Endothelial cell of umbilical vein (primary cell): ENCODE measurements at regions not wholly inside any gene's neighbourhood (a gene's known extent, or its start where the extent isn't known, plus 50 kb on each side); places are given as distances from the start of the nearest gene placed in this dataset.

ENCODE experiments used
- BruUV-seq: library from RNA; stranded (reverse); fragments of 400-500 nt; replicated peaks from 2 replicates; lab custom pipeline; 2021; lab: Mats Ljungman, UMichigan
- CTCF ChIA-PET: fragments of 300-600, 350-600 bp; sonication (Branson Sonifier 250); formaldehyde crosslinking; loops from one replicate; lab custom pipeline; 2021; ENCODE audit warnings: antibody characterized with exemption, inconsistent platforms; lab: Charles Lee
- POLR2A ChIA-PET: fragments of 300-600, 350-600 bp; sonication (Branson Sonifier 250); formaldehyde crosslinking; loops from one replicate; lab custom pipeline; 2021; ENCODE audit warnings: antibody characterized with exemption, inconsistent platforms; lab: Charles Lee
- DNase-seq: peaks from one replicate; pipeline ENCODE4 v3.0.0-alpha.2; 2011; ENCODE audit warnings: low read depth, low spot score
- FAIRE-seq: peaks from 2 replicates; lab custom pipeline; 2011; peaks lifted over from hg19 to GRCh38; lab: Jason Lieb, UNC
- H2AFZ ChIP-seq: 2 replicates; pipeline ENCODE4 v1.6.0; 2012; ENCODE audit warnings: low read depth, low read length, control low read depth, inconsistent platforms
- H3K27ac ChIP-seq: 2 replicates; pipeline ENCODE4 v1.5.1; 2011; ENCODE audit warnings: low read depth, mild to moderate bottlenecking, control low read depth, low read length, moderate library complexity; ENCODE audit not compliant: insufficient read depth
- H3K27me3 ChIP-seq, 2 experiments: 2 replicates each; pipeline versions ENCODE4 v1.6.0 to v1.6.1; 2011; ENCODE audit warnings: low read length in 2 of 2, mixed read lengths in 1 of 2; ENCODE audit not compliant: control insufficient read depth in 2 of 2, insufficient read depth in 2 of 2
- H3K36me3 ChIP-seq, 2 experiments: 2 replicates in 1 of 2; 3 replicates in 1 of 2; pipeline ENCODE4 v1.5.1; 2011; ENCODE audit warnings: low read length in 2 of 2, mild to moderate bottlenecking in 1 of 2, moderate library complexity in 1 of 2; ENCODE audit not compliant: control insufficient read depth in 2 of 2, insufficient read depth in 2 of 2; ENCODE audit errors: extremely low read depth in 1 of 2
- H3K4me1 ChIP-seq: 3 replicates; pipeline ENCODE4 v1.5.1; 2011; ENCODE audit warnings: mild to moderate bottlenecking, low read length; ENCODE audit not compliant: control insufficient read depth, insufficient read depth; ENCODE audit errors: extremely low read depth
- H3K4me2 ChIP-seq: 2 replicates; pipeline ENCODE4 v1.6.1; 2011; ENCODE audit warnings: low read length, control low read depth, mixed read lengths; ENCODE audit not compliant: insufficient read depth
- H3K4me3 ChIP-seq, 3 experiments: fragments of 200-600 bp in 1 of 3; sonication (generic), shearing (Covaris generic) in 1 of 3; replicated peaks in 1 of 3; 2 replicates each; pipeline ENCODE4 v1.5.1; 2011 to 2016; ENCODE audit warnings: control low read depth in 3 of 3, low read length in 3 of 3, mild to moderate bottlenecking in 2 of 3, inconsistent platforms in 1 of 3, low read depth in 1 of 3, moderate library complexity in 1 of 3; ENCODE audit not compliant: insufficient read depth in 1 of 3
- H3K79me2 ChIP-seq: 2 replicates; pipeline ENCODE4 v1.6.0; 2012; ENCODE audit warnings: low read length, inconsistent platforms; ENCODE audit not compliant: control insufficient read depth, insufficient read depth
- H3K9ac ChIP-seq: replicated peaks from 2 replicates; pipeline ENCODE3; 2011; ENCODE audit warnings: low read length, control low read depth; ENCODE audit not compliant: insufficient read depth; ENCODE audit errors: extremely low read depth
- H3K9me1 ChIP-seq: replicated peaks from 3 replicates; pipeline ENCODE4 v1.6.0; 2011; ENCODE audit warnings: mild to moderate bottlenecking, low read length; ENCODE audit not compliant: control insufficient read depth, insufficient read depth; ENCODE audit errors: extremely low read depth
- H3K9me3 ChIP-seq: replicated peaks from 2 replicates; pipeline ENCODE4 v1.5.1; 2012; ENCODE audit warnings: low read length, inconsistent platforms; ENCODE audit not compliant: control insufficient read depth, insufficient read depth
- H4K20me1 ChIP-seq: replicated peaks from 2 replicates; pipeline ENCODE3; 2011; ENCODE audit warnings: mild to moderate bottlenecking, low read length; ENCODE audit not compliant: control insufficient read depth, insufficient read depth; ENCODE audit errors: extremely low read depth
- EZH2 ChIP-seq: IDR thresholded peaks from 2 replicates; pipeline ENCODE4 v1.6.1; 2012; ENCODE audit warnings: borderline replicate concordance, low read depth, mild to moderate bottlenecking, moderate library complexity, low read length, inconsistent platforms; ENCODE audit not compliant: severe bottlenecking
- FOS ChIP-seq: IDR thresholded peaks from 2 replicates; pipeline ENCODE4 v1.6.1; 2011; ENCODE audit warnings: mild to moderate bottlenecking, low read length, moderate library complexity, borderline replicate concordance; ENCODE audit not compliant: insufficient read depth
- GATA2 ChIP-seq: IDR thresholded peaks from 2 replicates; pipeline ENCODE4 v1.7.0; 2011; ENCODE audit warnings: low read depth, mild to moderate bottlenecking, moderate library complexity, mixed read lengths, low read length; ENCODE audit not compliant: insufficient read length, insufficient read depth
- JUN ChIP-seq: IDR thresholded peaks from 2 replicates; pipeline ENCODE4 v1.6.1; 2011; ENCODE audit warnings: borderline replicate concordance, low read depth; ENCODE audit not compliant: insufficient read length, insufficient read depth
- MAX ChIP-seq: IDR thresholded peaks from 2 replicates; pipeline ENCODE4 v1.6.1; 2011; ENCODE audit not compliant: insufficient read depth, insufficient read length
- MYC ChIP-seq: IDR thresholded peaks from one replicate; pipeline ENCODE4 v1.6.1; 2011; ENCODE audit warnings: mild to moderate bottlenecking, low read depth, low read length
- POLR2A ChIP-seq: IDR thresholded peaks from 2 replicates; pipeline ENCODE4 v1.6.1; 2012; ENCODE audit warnings: low read depth, mild to moderate bottlenecking, control low read depth, low read length
- POLR2AphosphoS5 ChIP-seq: IDR thresholded peaks from 2 replicates; pipeline ENCODE4 v1.6.1; 2012; ENCODE audit warnings: low read depth, mild to moderate bottlenecking, control low read depth, low read length, moderate library complexity; ENCODE audit not compliant: insufficient read depth
- dilution Hi-C: fragments of 300-500 bp; cut with MboI; formaldehyde crosslinking; loops from one replicate; pipeline ENCODE4 v1.15.0; 2019; ENCODE audit warnings: low sequenced_read_pairs; ENCODE audit not compliant: extremely low pct_ligation_motif_present
- intact Hi-C: fragments of 100-400 bp; cut with micrococcal nuclease; formaldehyde crosslinking; loops from one replicate; pipeline ENCODE4 v1.10.0; 2022
- TF ChIP-seq, protein P1 (sequence below), 2 donors: IDR thresholded peaks; 1 replicate in 1 of 2; 2 replicates in 1 of 2; pipeline ENCODE4 v1.5.1; 2011; ENCODE audit warnings: low read length in 2 of 2, mild to moderate bottlenecking in 2 of 2, moderate library complexity in 2 of 2, control low read depth in 1 of 2, inconsistent platforms in 1 of 2, low read depth in 1 of 2; ENCODE audit not compliant: insufficient read depth in 1 of 2; ENCODE audit errors: extremely low read depth in 1 of 2

DNA sequence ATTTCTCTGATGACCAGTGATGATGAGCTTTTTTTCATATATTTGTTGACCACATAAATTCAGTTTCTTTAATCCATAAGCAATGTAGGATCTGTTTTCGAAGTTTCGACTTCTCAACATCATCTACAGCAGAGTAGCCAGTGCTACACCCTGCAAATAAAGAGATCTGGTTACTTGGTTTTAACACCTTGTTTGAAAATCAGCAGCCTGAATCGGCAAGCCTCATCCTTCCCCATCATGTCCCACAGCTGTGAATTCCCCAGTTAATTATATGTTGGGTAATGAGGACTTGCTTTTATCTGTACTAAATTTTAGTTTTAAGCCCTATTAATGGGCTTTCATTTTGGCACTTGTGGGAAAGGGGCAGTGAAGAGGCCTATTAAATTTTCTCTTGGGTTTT lies 80.6 kb downstream of the BMP2 start:
- Histone ChIP-seq H3K79me2 (no peaks in the 10 kb centered on the region), H3K27me3 (peaks cover 0 to 2% of the 10 kb centered on the region in 2 experiments), H3K4me3 (no peak overlapping the region), H2AFZ (no peak overlapping the region), H4K20me1 (no peaks in the 10 kb centered on the region), H3K4me2 (no peak overlapping the region), H3K4me1 (no peaks in the 10 kb centered on the region), H3K9me1 (no peaks in the 10 kb centered on the region), H3K27ac (no peak overlapping the region), H3K36me3 (no peaks in the 10 kb centered on the region), H3K9me3 (no peaks in the 10 kb centered on the region), H3K9ac (no peak overlapping the region)
- dilution Hi-C loops (no loop called here), intact Hi-C loops (no loop called here)
- ChIA-PET POLR2A (no interaction called here), CTCF (no interaction called here)
- FAIRE-seq = no peak
- BruUV-seq = no TSS peak
- TF ChIP-seq, protein P1, sequence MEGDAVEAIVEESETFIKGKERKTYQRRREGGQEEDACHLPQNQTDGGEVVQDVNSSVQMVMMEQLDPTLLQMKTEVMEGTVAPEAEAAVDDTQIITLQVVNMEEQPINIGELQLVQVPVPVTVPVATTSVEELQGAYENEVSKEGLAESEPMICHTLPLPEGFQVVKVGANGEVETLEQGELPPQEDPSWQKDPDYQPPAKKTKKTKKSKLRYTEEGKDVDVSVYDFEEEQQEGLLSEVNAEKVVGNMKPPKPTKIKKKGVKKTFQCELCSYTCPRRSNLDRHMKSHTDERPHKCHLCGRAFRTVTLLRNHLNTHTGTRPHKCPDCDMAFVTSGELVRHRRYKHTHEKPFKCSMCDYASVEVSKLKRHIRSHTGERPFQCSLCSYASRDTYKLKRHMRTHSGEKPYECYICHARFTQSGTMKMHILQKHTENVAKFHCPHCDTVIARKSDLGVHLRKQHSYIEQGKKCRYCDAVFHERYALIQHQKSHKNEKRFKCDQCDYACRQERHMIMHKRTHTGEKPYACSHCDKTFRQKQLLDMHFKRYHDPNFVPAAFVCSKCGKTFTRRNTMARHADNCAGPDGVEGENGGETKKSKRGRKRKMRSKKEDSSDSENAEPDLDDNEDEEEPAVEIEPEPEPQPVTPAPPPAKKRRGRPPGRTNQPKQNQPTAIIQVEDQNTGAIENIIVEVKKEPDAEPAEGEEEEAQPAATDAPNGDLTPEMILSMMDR (IDR thresholded peaks at IDR 0.05; ENCODE audit: extremely low read depth in 1 of 2, insufficient read depth in 1 of 2, low read depth in 1 of 2, low read length in 2 of 2) = no peak
- TF ChIP-seq POLR2A (no peak), JUN (no peak)
- DNase-seq = no peak

DNA sequence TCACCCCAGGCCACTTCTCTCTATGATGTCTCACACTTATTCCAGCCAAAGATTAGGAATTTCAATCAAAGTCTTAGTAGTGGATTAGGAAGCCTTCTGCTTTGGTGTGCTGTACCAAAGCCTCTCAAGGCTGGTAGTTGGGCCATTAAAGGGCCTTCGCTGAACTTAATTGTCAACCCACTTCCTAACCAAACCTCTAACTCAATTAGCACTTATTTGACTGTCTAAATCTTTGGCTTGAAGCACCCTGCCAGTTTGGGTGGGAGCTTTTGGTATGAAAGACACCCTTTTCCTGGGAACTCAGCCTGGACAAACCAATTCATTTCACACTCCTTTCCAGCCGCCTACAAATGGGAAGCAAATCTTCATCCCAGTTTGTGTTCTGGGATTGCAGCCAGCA lies 81.5 kb downstream of the BMP2 start:
- H4K20me1 ChIP-seq = no peaks in the 10 kb centered on the region
- H3K79me2 ChIP-seq = no peaks in the 10 kb centered on the region
- no peak overlapping the region for H2AFZ ChIP-seq
- H3K4me2 ChIP-seq = no peak overlapping the region
- dilution Hi-C loops (no loop called here), intact Hi-C loops (no loop called here)
- H3K9me3 ChIP-seq = no peaks in the 10 kb centered on the region
- no peaks in the 10 kb centered on the region for H3K9me1 ChIP-seq
- DNase-seq (no peak), FAIRE-seq (no peak)
- CTCF ChIA-PET = interaction anchor here (1.1 kb wide), 1 partner anchor 14 kb away, joined by 3 read pairs; no protein-coding TSS in a partner anchor
- H3K27me3 ChIP-seq = peaks cover 0 to 2% of the 10 kb centered on the region in 2 experiments
- H3K4me1 ChIP-seq = no peaks in the 10 kb centered on the region
- no peak overlapping the region for H3K4me3 ChIP-seq
- H3K36me3 ChIP-seq = no peaks in the 10 kb centered on the region
- TF ChIP-seq POLR2AphosphoS5 = no peak
- no peak for TF ChIP-seq FOS
- no peak for TF ChIP-seq GATA2
- TF ChIP-seq MAX = no peak
- no peak for TF ChIP-seq EZH2
- TF ChIP-seq POLR2A = no peak
- TF ChIP-seq MYC = no peak
- TF ChIP-seq, protein P1 (IDR thresholded peaks at IDR 0.05; ENCODE audit: extremely low read depth in 1 of 2, insufficient read depth in 1 of 2, low read depth in 1 of 2, low read length in 2 of 2) = no peak
- TF ChIP-seq JUN = no peak
- POLR2A ChIA-PET = no interaction called here
- BruUV-seq = no TSS peak
- no peak overlapping the region for H3K9ac ChIP-seq
- no peak overlapping the region for H3K27ac ChIP-seq
